HEK293 (cell line): ENCODE measurements at regions not wholly inside any gene's neighbourhood (a gene's known extent, or its start where the extent isn't known, plus 50 kb on each side); places are given as distances from the start of the nearest gene placed in this dataset.

Experiments used
- CTCF ChIA-PET: fragments of 350-600 bp; formaldehyde crosslinking; extraction: SDS; loops from one replicate; lab custom pipeline; 2021; ENCODE audit warnings: antibody characterized with exemption; lab: Yijun Ruan, JAX
- POLR2A ChIA-PET: fragments of 300-600 bp; formaldehyde crosslinking; extraction: SDS; loops from one replicate; lab custom pipeline; 2020; ENCODE audit warnings: antibody characterized with exemption, inconsistent platforms; lab: Yijun Ruan, JAX
- H3K27ac ChIP-seq: fragments of 200-500 bp; sonication (Bioruptor generic); 2 replicates; pipeline ENCODE4 v1.5.1; 2014; ENCODE audit warnings: low read depth, low read length, control low read depth, inconsistent platforms; ENCODE audit errors: extremely low read depth
- H3K36me3 ChIP-seq, 2 experiments: fragments of 200-500 bp in 1 of 2; sonication (Bioruptor generic) in 1 of 2; 1 replicate in 1 of 2; 2 replicates in 1 of 2; pipeline ENCODE4 v1.5.1; 2014 to 2017; ENCODE audit warnings: inconsistent platforms in 2 of 2, low read length in 2 of 2; ENCODE audit not compliant: control insufficient read depth in 2 of 2, insufficient read depth in 1 of 2
- H3K4me1 ChIP-seq: fragments of 200-500 bp; sonication (Bioruptor generic); 2 replicates; pipeline ENCODE4 v1.5.1; 2014; ENCODE audit warnings: mild to moderate bottlenecking, low read length, inconsistent platforms; ENCODE audit not compliant: control insufficient read depth, insufficient read depth
- H3K4me3 ChIP-seq: 2 replicates; pipeline ENCODE4 v1.5.1; 2011; ENCODE audit warnings: low read depth, mild to moderate bottlenecking, control low read depth, low read length, moderate library complexity
- H3K9me3 ChIP-seq: fragments of 200-500 bp; sonication (Bioruptor generic); 2 replicates; pipeline ENCODE4 v1.5.1; 2014; ENCODE audit warnings: low read depth, low read length, inconsistent platforms; ENCODE audit not compliant: control insufficient read depth, insufficient read depth
- OVOL3 ChIP-seq: fragments of 450-650 bp; formaldehyde crosslinking; IDR thresholded peaks from 2 replicates; pipeline ENCODE4 v1.5.1; 2016; ENCODE audit warnings: missing biosample characterization, missing genetic modification characterization
- ZFP69B ChIP-seq: fragments of 450-650 bp; formaldehyde crosslinking; IDR thresholded peaks from 2 replicates; pipeline ENCODE4 v1.5.1; 2016; ENCODE audit warnings: missing biosample characterization, missing genetic modification characterization
- ZNF169 ChIP-seq: fragments of 450-650 bp; formaldehyde crosslinking; IDR thresholded peaks from 2 replicates; pipeline ENCODE4 v1.5.1; 2016; ENCODE audit warnings: missing biosample characterization, missing genetic modification characterization
- ZNF174 ChIP-seq: fragments of 450-650 bp; formaldehyde crosslinking; IDR thresholded peaks from 2 replicates; pipeline ENCODE4 v1.5.0; 2017; ENCODE audit warnings: missing biosample characterization, mild to moderate bottlenecking, missing genetic modification characterization
- ZNF19 ChIP-seq: fragments of 450-650 bp; formaldehyde crosslinking; IDR thresholded peaks from 2 replicates; pipeline ENCODE4; 2016; ENCODE audit warnings: missing biosample characterization, missing genetic modification characterization, low read depth
- ZNF2 ChIP-seq: fragments of 450-650 bp; formaldehyde crosslinking; IDR thresholded peaks from 2 replicates; pipeline ENCODE4 v1.5.1; 2016; ENCODE audit warnings: missing biosample characterization, missing genetic modification characterization
- ZNF24 ChIP-seq: fragments of 450-650 bp; formaldehyde crosslinking; IDR thresholded peaks from 2 replicates; pipeline ENCODE4 v1.5.1; 2016; ENCODE audit warnings: missing biosample characterization, missing genetic modification characterization
- ZNF248 ChIP-seq: fragments of 450-650 bp; formaldehyde crosslinking; IDR thresholded peaks from 2 replicates; pipeline ENCODE4 v1.5.1; 2017; ENCODE audit warnings: missing biosample characterization, missing genetic modification characterization
- ZNF302 ChIP-seq: fragments of 450-650 bp; formaldehyde crosslinking; IDR thresholded peaks from 2 replicates; pipeline ENCODE4 v1.5.1; 2016; ENCODE audit warnings: missing biosample characterization, missing genetic modification characterization, low read depth
- ZNF404 ChIP-seq: fragments of 450-650 bp; formaldehyde crosslinking; IDR thresholded peaks from 2 replicates; pipeline ENCODE4 v1.5.1; 2017; ENCODE audit warnings: missing biosample characterization, missing genetic modification characterization
- ZNF426 ChIP-seq: fragments of 450-650 bp; formaldehyde crosslinking; IDR thresholded peaks from 2 replicates; pipeline ENCODE4 v1.5.1; 2017; ENCODE audit warnings: missing biosample characterization, missing genetic modification characterization, mild to moderate bottlenecking, inconsistent platforms, moderate library complexity
- ZNF549 ChIP-seq: fragments of 450-650 bp; IDR thresholded peaks from 2 replicates; pipeline ENCODE4 v1.5.1; 2018; ENCODE audit warnings: missing biosample characterization, missing genetic modification characterization, mild to moderate bottlenecking, inconsistent platforms, moderate library complexity
- ZNF555 ChIP-seq: fragments of 450-650 bp; formaldehyde crosslinking; conservative IDR thresholded peaks from 2 replicates; pipeline ENCODE4 v1.5.1; 2017; ENCODE audit warnings: missing biosample characterization, mild to moderate bottlenecking, missing genetic modification characterization, inconsistent platforms
- ZNF561 ChIP-seq: fragments of 450-650 bp; IDR thresholded peaks from 2 replicates; pipeline ENCODE4 v1.5.1; 2018; ENCODE audit warnings: missing biosample characterization, missing genetic modification characterization, borderline replicate concordance
- ZNF610 ChIP-seq: fragments of 450-650 bp; formaldehyde crosslinking; IDR thresholded peaks from 2 replicates; pipeline ENCODE4 v1.5.1; 2016; ENCODE audit warnings: missing biosample characterization, missing genetic modification characterization, borderline replicate concordance
- ZNF776 ChIP-seq: fragments of 450-650 bp; formaldehyde crosslinking; IDR thresholded peaks from 2 replicates; pipeline ENCODE4 v1.5.0; 2017; ENCODE audit warnings: missing biosample characterization, missing genetic modification characterization, borderline replicate concordance
- ZNF837 ChIP-seq: fragments of 450-650 bp; formaldehyde crosslinking; IDR thresholded peaks from 2 replicates; pipeline ENCODE4 v1.5.1; 2016; ENCODE audit warnings: missing biosample characterization, missing genetic modification characterization
- TF ChIP-seq, protein P1 (sequence below): fragments of 450-650 bp; formaldehyde crosslinking; IDR thresholded peaks from 2 replicates; pipeline ENCODE4 v1.5.1; 2016; ENCODE audit warnings: missing biosample characterization, missing genetic modification characterization
- TF ChIP-seq, protein P2 (sequence below): fragments of 450-650 bp; formaldehyde crosslinking; IDR thresholded peaks from 2 replicates; pipeline ENCODE4 v1.5.1; 2017; ENCODE audit warnings: missing biosample characterization, missing genetic modification characterization
- TF ChIP-seq, protein P3 (sequence below): fragments of 450-650 bp; formaldehyde crosslinking; IDR thresholded peaks from 2 replicates; pipeline ENCODE4 v1.5.1; 2016; ENCODE audit warnings: missing biosample characterization, missing genetic modification characterization
- TF ChIP-seq, protein P4 (sequence below): fragments of 450-650 bp; formaldehyde crosslinking; IDR thresholded peaks from 2 replicates; pipeline ENCODE4 v1.5.1; 2016; ENCODE audit warnings: missing biosample characterization, missing genetic modification characterization

DNA sequence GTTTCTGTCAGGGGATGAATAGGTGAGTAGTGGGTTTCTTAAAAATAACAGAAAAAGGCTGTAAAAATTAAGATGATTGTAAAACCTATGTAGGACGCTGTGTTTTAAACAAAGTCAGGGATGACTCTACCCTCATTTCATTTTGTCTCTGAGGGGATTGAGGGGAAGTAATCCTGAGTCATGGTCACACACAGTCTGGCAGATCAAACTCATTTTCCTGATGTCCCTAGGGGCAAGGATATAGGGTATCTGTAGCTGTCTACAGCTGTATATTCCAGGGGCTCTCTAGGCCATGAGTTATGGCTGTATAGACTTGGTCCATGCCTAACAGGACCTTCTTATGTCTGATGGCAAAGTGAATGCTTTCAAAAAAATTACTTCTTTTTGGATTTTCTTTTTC lies 421.1 kb downstream of the PDCD6IP start:
- Histone ChIP-seq H3K4me3 (no peak overlapping the region), H3K4me1 (no peaks in the 10 kb centered on the region), H3K27ac (no peak overlapping the region), H3K9me3 (no peaks in the 10 kb centered on the region), H3K36me3 (no peaks in the 10 kb centered on the region)
- CTCF ChIA-PET = no interaction called here
- TF ChIP-seq ZNF174 (tag by site-specific recombination) (no peak), ZNF2 (no peak)
- TF ChIP-seq, protein P1, sequence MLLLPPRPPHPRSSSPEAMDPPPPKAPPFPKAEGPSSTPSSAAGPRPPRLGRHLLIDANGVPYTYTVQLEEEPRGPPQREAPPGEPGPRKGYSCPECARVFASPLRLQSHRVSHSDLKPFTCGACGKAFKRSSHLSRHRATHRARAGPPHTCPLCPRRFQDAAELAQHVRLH (tag by site-specific recombination) = no peak
- POLR2A ChIA-PET = no interaction called here

GRCh38 chr3:34225821-34226366 lies 427.5 kb downstream of the PDCD6IP start:
- ChIA-PET CTCF (interaction anchor here (1.4 kb wide), 1 partner anchor 34 kb away, joined by 4 read pairs; no protein-coding TSS in a partner anchor), POLR2A (no interaction called here)
- H3K4me1 ChIP-seq = no peaks in the 10 kb centered on the region
- H3K9me3 ChIP-seq = no peaks in the 10 kb centered on the region
- H3K27ac ChIP-seq = no peak overlapping the region
- TF ChIP-seq OVOL3 = no peak
- no peak for TF ChIP-seq ZNF404
- no peak for TF ChIP-seq ZNF549 (tag by site-specific recombination)
- no peak for TF ChIP-seq ZNF19 (tag by site-specific recombination)
- TF ChIP-seq ZNF426 (tag by site-specific recombination) = no peak
- TF ChIP-seq ZNF169 (tag by site-specific recombination) = no peak
- TF ChIP-seq ZNF302 (tag by site-specific recombination) = no peak
- no peak for TF ChIP-seq ZNF837 (tag by site-specific recombination)
- TF ChIP-seq ZNF561 (tag by site-specific recombination) = no peak
- no peak for TF ChIP-seq ZFP69B (tag by site-specific recombination)
- TF ChIP-seq, protein P2, sequence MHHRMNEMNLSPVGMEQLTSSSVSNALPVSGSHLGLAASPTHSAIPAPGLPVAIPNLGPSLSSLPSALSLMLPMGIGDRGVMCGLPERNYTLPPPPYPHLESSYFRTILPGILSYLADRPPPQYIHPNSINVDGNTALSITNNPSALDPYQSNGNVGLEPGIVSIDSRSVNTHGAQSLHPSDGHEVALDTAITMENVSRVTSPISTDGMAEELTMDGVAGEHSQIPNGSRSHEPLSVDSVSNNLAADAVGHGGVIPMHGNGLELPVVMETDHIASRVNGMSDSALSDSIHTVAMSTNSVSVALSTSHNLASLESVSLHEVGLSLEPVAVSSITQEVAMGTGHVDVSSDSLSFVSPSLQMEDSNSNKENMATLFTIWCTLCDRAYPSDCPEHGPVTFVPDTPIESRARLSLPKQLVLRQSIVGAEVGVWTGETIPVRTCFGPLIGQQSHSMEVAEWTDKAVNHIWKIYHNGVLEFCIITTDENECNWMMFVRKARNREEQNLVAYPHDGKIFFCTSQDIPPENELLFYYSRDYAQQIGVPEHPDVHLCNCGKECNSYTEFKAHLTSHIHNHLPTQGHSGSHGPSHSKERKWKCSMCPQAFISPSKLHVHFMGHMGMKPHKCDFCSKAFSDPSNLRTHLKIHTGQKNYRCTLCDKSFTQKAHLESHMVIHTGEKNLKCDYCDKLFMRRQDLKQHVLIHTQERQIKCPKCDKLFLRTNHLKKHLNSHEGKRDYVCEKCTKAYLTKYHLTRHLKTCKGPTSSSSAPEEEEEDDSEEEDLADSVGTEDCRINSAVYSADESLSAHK (tag by site-specific recombination) = no peak
- no peak for TF ChIP-seq ZNF776
- TF ChIP-seq ZNF610 (tag by site-specific recombination) = no peak
- TF ChIP-seq ZNF248 (tag by site-specific recombination) = no peak
- TF ChIP-seq, protein P3, sequence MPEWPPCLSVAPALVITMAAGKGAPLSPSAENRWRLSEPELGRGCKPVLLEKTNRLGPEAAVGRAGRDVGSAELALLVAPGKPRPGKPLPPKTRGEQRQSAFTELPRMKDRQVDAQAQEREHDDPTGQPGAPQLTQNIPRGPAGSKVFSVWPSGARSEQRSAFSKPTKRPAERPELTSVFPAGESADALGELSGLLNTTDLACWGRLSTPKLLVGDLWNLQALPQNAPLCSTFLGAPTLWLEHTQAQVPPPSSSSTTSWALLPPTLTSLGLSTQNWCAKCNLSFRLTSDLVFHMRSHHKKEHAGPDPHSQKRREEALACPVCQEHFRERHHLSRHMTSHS (tag by site-specific recombination) = no peak
- TF ChIP-seq, protein P4, sequence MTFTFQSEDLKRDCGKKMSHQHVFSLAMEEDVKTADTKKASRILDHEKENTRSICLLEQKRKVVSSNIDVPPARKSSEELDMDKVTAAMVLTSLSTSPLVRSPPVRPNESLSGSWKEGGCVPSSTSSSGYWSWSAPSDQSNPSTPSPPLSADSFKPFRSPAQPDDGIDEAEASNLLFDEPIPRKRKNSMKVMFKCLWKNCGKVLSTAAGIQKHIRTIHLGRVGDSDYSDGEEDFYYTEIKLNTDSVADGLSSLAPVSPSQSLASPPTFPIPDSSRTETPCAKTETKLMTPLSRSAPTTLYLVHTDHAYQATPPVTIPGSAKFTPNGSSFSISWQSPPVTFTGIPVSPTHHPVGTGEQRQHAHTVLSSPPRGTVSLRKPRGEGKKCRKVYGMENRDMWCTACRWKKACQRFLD = no peak
- no peak for TF ChIP-seq ZNF24 (tag by site-specific recombination)
- TF ChIP-seq ZNF555 (tag by site-specific recombination) = no peak
- TF ChIP-seq, all 188 proteins: peak for 0
- Histone ChIP-seq H3K36me3 (no peaks in the 10 kb centered on the region), H3K4me3 (no peak overlapping the region)
